ENCODE measurements at regions not wholly inside any gene's neighbourhood (a gene's known extent, or its start where the extent isn't known, plus 50 kb on each side); places are given as distances from the start of the nearest gene placed in this dataset.

- TF ChIP-seq POLR2A (IDR thresholded peaks at IDR 0.05) = no peak
- TF ChIP-seq CTCF (IDR thresholded peaks at IDR 0.05) = no peak
Observed at GRCh38 chr6:41459738-41460137, 86.4 kb upstream of the FOXP4 start.
